Brain microvascular endothelial cell (primary cell): ENCODE measurements at regions not wholly inside any gene's neighbourhood (a gene's known extent, or its start where the extent isn't known, plus 50 kb on each side); places are given as distances from the start of the nearest gene placed in this dataset.

ENCODE experiments used
- DNase-seq: peaks from one replicate; pipeline ENCODE4 v3.0.0-alpha.2; 2020
- H3K27ac ChIP-seq: fragments of 250-450 bp; sonication (Bioruptor Pico); 2 replicates; pipeline ENCODE4 v1.5.1; 2020; ENCODE audit warnings: mild to moderate bottlenecking, moderate library complexity
- H3K27me3 ChIP-seq: fragments of 250-450 bp; sonication (Bioruptor Pico); replicated peaks from 2 replicates; pipeline ENCODE4 v1.5.1; 2020; ENCODE audit warnings: mild to moderate bottlenecking
- H3K36me3 ChIP-seq: fragments of 250-450 bp; sonication (Bioruptor Pico); replicated peaks from 2 replicates; pipeline ENCODE4 v1.5.1; 2020; ENCODE audit warnings: mild to moderate bottlenecking
- H3K4me3 ChIP-seq: 2 replicates; pipeline ENCODE4 v1.5.1; 2011; ENCODE audit warnings: low read depth, mild to moderate bottlenecking, control low read depth, low read length, moderate library complexity
- in situ Hi-C: cut with HindIII; loops from 2 replicates; pipeline ENCODE4 v1.10.0; 2017; ENCODE audit warnings: low sequenced_read_pairs, low pct_ligation_motif_present
- TF ChIP-seq, protein P1 (sequence below): IDR thresholded peaks from 2 replicates; pipeline ENCODE4 v1.5.1; 2011; ENCODE audit warnings: low read depth, mild to moderate bottlenecking, moderate library complexity, low read length, control low read depth, inconsistent platforms; ENCODE audit errors: missing control alignments

DNA sequence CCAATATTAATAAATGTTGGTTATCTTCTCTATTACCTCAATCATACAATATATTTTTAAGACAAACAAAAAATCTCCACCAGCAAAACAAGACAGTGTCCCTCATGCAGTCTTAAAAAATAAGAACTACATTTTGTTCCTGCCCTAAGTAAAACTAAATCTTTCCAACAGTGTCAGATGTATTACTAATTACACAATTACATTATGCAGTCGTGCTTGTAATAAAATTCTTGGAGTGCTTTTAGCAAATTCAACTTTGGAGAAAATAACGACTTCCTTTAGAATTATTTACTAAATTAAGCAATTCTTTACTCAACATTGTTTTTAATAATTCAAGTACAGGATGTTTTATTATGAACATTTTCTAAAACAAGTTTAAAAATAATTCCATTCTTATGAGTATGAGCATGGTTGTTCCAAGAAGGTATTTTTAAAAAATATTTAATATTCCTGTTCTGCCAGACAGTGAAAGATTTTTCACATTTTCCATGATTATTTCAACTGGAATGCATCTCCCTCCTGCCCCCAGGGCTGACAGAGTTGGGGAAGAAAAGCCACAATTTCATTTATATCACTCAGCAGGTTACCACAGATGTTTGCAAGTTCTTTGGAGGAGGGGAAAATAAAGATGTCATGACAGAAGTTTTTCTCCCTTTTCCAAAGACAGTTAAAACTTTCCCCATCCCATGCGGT lies 137.9 kb downstream of the FAM114A2 start:
- no peak overlapping the region for H3K4me3 ChIP-seq
- no peaks in the 10 kb centered on the region for H3K36me3 ChIP-seq
- no peak overlapping the region for H3K27ac ChIP-seq

DNA sequence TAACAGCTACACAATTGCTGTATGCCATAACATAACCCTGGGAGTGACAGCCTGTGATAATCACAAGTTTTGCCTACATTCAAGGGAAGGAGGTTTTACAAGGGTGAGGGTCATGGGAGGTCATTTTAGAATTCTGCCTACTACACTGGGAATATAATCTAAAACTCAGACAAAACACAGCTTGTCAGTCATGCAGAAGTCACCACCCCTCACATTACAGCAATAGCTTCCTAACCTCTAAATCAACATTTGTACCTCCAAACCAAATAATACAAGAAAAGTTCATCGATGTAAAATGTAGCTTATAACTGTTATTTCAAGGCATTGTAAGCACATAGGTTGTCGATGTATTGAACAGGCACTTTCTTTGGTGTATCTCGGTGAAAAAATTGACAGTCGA lies 139.0 kb downstream of the FAM114A2 start:
- H3K27me3 ChIP-seq, result no peaks in the 10 kb centered on the region
- in situ Hi-C loops, result no loop called here
- no peak overlapping the region for H3K27ac ChIP-seq

More for the DNA sequence above, 137.9 kb downstream of the FAM114A2 start:
- no peaks in the 10 kb centered on the region for H3K27me3 ChIP-seq
- DNase-seq, result peak; percentile 69
- TF ChIP-seq, protein P1, sequence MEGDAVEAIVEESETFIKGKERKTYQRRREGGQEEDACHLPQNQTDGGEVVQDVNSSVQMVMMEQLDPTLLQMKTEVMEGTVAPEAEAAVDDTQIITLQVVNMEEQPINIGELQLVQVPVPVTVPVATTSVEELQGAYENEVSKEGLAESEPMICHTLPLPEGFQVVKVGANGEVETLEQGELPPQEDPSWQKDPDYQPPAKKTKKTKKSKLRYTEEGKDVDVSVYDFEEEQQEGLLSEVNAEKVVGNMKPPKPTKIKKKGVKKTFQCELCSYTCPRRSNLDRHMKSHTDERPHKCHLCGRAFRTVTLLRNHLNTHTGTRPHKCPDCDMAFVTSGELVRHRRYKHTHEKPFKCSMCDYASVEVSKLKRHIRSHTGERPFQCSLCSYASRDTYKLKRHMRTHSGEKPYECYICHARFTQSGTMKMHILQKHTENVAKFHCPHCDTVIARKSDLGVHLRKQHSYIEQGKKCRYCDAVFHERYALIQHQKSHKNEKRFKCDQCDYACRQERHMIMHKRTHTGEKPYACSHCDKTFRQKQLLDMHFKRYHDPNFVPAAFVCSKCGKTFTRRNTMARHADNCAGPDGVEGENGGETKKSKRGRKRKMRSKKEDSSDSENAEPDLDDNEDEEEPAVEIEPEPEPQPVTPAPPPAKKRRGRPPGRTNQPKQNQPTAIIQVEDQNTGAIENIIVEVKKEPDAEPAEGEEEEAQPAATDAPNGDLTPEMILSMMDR, result no peak
- in situ Hi-C loops, result no loop called here

DNA sequence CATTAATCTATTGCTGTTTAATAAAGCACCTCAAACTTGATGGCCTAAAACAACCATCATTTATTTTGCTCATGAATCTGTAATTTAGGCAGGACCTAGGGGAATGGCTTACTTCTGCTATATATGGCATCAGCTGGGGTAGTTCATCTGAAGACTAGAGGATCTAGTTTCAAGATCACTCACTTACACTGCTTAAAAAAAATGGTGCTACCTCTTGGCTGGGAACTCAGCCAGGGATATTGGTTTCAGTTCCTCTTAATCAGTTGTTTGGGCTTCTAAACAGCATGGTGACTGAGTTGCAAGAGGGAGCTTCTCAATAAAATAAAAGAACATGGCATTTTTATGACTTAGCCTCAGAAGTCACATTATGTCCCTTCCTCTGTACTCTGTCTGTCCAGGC lies 142.0 kb downstream of the FAM114A2 start:
- TF ChIP-seq, protein P1, result no peak
- in situ Hi-C loops, result no loop called here
- Histone ChIP-seq H3K27me3 (no peaks in the 10 kb centered on the region), H3K36me3 (no peaks in the 10 kb centered on the region), H3K27ac (no peak overlapping the region), H3K4me3 (no peak overlapping the region)
- DNase-seq, result peak; percentile 55

More for the DNA sequence above, 139.0 kb downstream of the FAM114A2 start:
- no peak for DNase-seq
- TF ChIP-seq, protein P1, result no peak
- Histone ChIP-seq H3K36me3 (no peaks in the 10 kb centered on the region), H3K4me3 (no peak overlapping the region)

DNA sequence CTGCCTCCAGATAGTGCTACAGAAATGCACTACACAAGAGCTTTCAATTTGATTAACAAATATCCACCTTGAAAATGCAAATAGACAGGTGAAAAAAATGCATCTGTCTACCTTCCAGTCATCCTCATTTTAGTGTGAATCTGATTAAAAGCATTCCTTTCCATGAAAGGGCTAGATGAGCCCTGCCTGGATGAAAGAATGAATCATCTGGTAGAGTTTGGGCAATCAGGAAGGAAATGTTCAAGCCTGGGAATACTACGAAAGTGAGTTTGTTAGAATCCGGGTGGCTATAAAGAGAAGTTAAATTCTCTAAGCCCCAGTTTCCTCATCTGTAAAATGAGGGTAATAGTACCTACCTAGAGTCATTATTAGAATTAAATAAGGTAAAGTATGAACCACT lies 142.6 kb downstream of the FAM114A2 start:
- H3K27ac ChIP-seq, result no peak overlapping the region
- DNase-seq, result no peak
- no peaks in the 10 kb centered on the region for H3K27me3 ChIP-seq
- no peaks in the 10 kb centered on the region for H3K36me3 ChIP-seq
- TF ChIP-seq, protein P1, result no peak
- no peak overlapping the region for H3K4me3 ChIP-seq
- in situ Hi-C loops, result no loop called here

DNA sequence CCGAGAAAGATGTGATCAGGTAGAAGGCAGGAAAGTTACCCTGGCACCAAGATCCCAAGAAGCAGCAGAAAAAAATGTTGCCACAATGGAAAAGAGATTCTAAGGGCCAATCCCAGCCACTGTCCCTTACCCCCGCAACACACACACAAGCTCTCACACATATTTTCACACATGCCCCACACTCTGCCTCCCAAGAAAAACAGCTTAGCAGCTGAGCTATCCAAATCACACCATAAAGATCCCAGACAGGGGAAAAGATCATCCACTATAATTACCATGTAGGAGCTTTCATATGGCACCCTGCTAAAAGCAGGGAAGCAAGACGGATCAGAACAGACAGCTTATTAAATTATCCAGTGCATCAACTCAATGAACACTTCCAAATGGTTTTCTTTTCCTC lies 143.4 kb downstream of the FAM114A2 start:
- Histone ChIP-seq H3K36me3 (no peaks in the 10 kb centered on the region), H3K27ac (no peak overlapping the region), H3K4me3 (no peak overlapping the region), H3K27me3 (no peaks in the 10 kb centered on the region)
- no peak for DNase-seq
- TF ChIP-seq, protein P1, result no peak
- in situ Hi-C loops, result no loop called here

DNA sequence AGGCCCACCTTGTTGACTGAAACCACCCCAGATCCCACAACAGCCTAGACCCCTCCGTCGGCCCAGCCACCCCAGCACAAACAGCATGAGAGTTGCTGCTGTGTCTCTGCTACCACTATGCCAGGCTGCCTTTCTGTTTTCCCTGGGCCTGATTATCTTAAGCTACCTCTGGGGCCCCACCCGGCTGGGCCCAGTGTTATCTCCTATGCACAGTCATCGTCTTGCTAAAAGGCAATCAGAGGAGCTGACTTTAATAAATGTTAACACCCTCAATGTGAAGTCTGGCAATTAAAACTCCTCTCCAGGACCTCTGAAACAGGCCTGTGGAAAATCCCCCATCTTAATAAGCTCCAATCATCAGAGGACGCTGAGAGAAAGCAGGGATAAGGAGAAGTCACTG lies 144.9 kb downstream of the FAM114A2 start:
- in situ Hi-C loops, result no loop called here

More for the DNA sequence above, 144.9 kb downstream of the FAM114A2 start:
- Histone ChIP-seq H3K27me3 (no peaks in the 10 kb centered on the region), H3K27ac (no peak overlapping the region), H3K36me3 (no peaks in the 10 kb centered on the region), H3K4me3 (no peak overlapping the region)
- DNase-seq, result no peak
- TF ChIP-seq, protein P1, result no peak
